Lung (tissue), 11 donors: ENCODE measurements at regions not wholly inside any gene's neighbourhood (a gene's known extent, or its start where the extent isn't known, plus 50 kb on each side); places are given as distances from the start of the nearest gene placed in this dataset.
"Not testable (repeated sequence)": the region's sequence is repeated elsewhere in the genome, so short reads cannot be mapped to it uniquely, and the experiment has no call there.

Experiments used
- ATAC-seq: fragments of 200-7000 bp; cut with Tn5 transposase; one replicate; pipeline ENCODE4 v1.9.1; 2020; ENCODE audit warnings: moderate number of reproducible peaks; ENCODE audit not compliant: insufficient read depth, low FRiP score
- DNase-seq, 3 donors: peaks; one replicate each; pipeline ENCODE4 v3.0.0-alpha.2; 2013 to 2017
- H3K27ac ChIP-seq, 2 donors: one replicate each; pipeline ENCODE4 v1.5.1; 2013; ENCODE audit warnings: mild to moderate bottlenecking in 2 of 2, moderate library complexity in 2 of 2, control low read depth in 1 of 2, inconsistent platforms in 1 of 2, low read depth in 1 of 2, low read length in 1 of 2
- H3K27me3 ChIP-seq, 3 donors: one replicate each; pipeline ENCODE4 v1.5.1; 2013; ENCODE audit warnings: low read length in 2 of 3; ENCODE audit not compliant: control insufficient read depth in 3 of 3, insufficient read depth in 3 of 3
- H3K36me3 ChIP-seq, 4 donors: one replicate each; pipeline ENCODE4 v1.5.1; 2013; ENCODE audit warnings: low read length in 4 of 4, mild to moderate bottlenecking in 1 of 4, moderate library complexity in 1 of 4; ENCODE audit not compliant: control insufficient read depth in 4 of 4, insufficient read depth in 4 of 4
- H3K4me1 ChIP-seq, 5 donors: one replicate each; pipeline ENCODE4 v1.5.1; 2013; ENCODE audit warnings: low read length in 5 of 5, mild to moderate bottlenecking in 2 of 5, moderate library complexity in 1 of 5; ENCODE audit not compliant: control insufficient read depth in 5 of 5, insufficient read depth in 5 of 5
- H3K4me3 ChIP-seq: one replicate; pipeline ENCODE4 v1.5.1; 2013; ENCODE audit warnings: mild to moderate bottlenecking, control low read depth, moderate library complexity
- H3K9ac ChIP-seq, 2 donors: one replicate each; pipeline ENCODE4 v1.5.1; 2013; ENCODE audit warnings: low read length in 2 of 2, control low read depth in 1 of 2; ENCODE audit not compliant: insufficient read depth in 1 of 2
- H3K9me3 ChIP-seq, 4 donors: one replicate each; pipeline ENCODE4 v1.5.1; 2013; ENCODE audit warnings: low read length in 3 of 4, mild to moderate bottlenecking in 1 of 4, moderate library complexity in 1 of 4; ENCODE audit not compliant: control insufficient read depth in 4 of 4, insufficient read depth in 3 of 4
- CTCF ChIP-seq: IDR thresholded peaks from 2 replicates; pipeline ENCODE4 v1.5.1; 2012; ENCODE audit warnings: mild to moderate bottlenecking; ENCODE audit errors: control extremely low read depth, extremely low read depth
- WGBS, 2 donors: extraction: QIAGEN DNeasy Blood & Tissue Kit; methylation state at CpG; one replicate each; pipeline ENCODE4 v1.1.7; 2013; 5-methylcytosine and 5-hydroxymethylcytosine counted together
- donor health status: control.
- donor health status: control.
- donor health status: Bipolar disorder and iron deficiency.
- donor health status: healthy.
- donor health status: DM: yes; HTN: yes; CAD: no.

- TF ChIP-seq CTCF: no peak
- no peak overlapping the region for H3K27ac ChIP-seq
- H3K9ac ChIP-seq: no peak overlapping the region
- DNase-seq (no peak), ATAC-seq (no peak)
- 81 to 94% methylated on average over 1 of the region's 1 CpG for WGBS, 2 donors
- H3K36me3 ChIP-seq: no peaks in the 10 kb centered on the region
- H3K9me3 ChIP-seq: no peaks in the 10 kb centered on the region
- H3K4me3 ChIP-seq: no peak overlapping the region
- no peaks in the 10 kb centered on the region for H3K27me3 ChIP-seq
- H3K4me1 ChIP-seq: no peaks in the 10 kb centered on the region
Observed at GRCh38 chr14:42488965-42489364, 882.3 kb downstream of the LRFN5 start.

GRCh38 chr14:42482345-42482971 is 875.8 kb downstream of the LRFN5 start:
- not testable (repeated sequence) for H3K4me1 ChIP-seq, H3K9me3 ChIP-seq, H3K36me3 ChIP-seq, H3K27ac ChIP-seq, H3K27me3 ChIP-seq, DNase-seq, ATAC-seq, H3K9ac ChIP-seq, H3K4me3 ChIP-seq
- 97% methylated on average over 30 to 41 of the region's 41 CpGs for WGBS, 2 donors

GRCh38 chr14:42481714-42482113 is 875.0 kb downstream of the LRFN5 start:
- not testable (repeated sequence) for H3K9ac ChIP-seq, H3K36me3 ChIP-seq, DNase-seq, H3K4me1 ChIP-seq, H3K27ac ChIP-seq, ATAC-seq, H3K9me3 ChIP-seq, H3K4me3 ChIP-seq, H3K27me3 ChIP-seq
- 91 to 92% methylated on average over 8 of the region's 8 CpGs for WGBS, 2 donors

- no peak overlapping the region for H3K9ac ChIP-seq
- H3K4me1 ChIP-seq: peaks cover 0 to 3% (median 0%) of the 10 kb centered on the region in 5 donors
- H3K27ac ChIP-seq: no peak overlapping the region
- no peaks in the 10 kb centered on the region for H3K36me3 ChIP-seq
- no peak for TF ChIP-seq CTCF
- no peak overlapping the region for H3K4me3 ChIP-seq
- no peak for ATAC-seq
- peak in 1 of 3 donors; percentile 2 for DNase-seq
- peaks cover 0 to 5% (median 0%) of the 10 kb centered on the region in 4 donors for H3K9me3 ChIP-seq
- H3K27me3 ChIP-seq: no peaks in the 10 kb centered on the region
- WGBS, 2 donors: 47 to 68% methylated on average over 1 of the region's 1 CpG
Observed at GRCh38 chr14:42480255-42480654, 873.6 kb downstream of the LRFN5 start.
